Activated B cell treated with CpG ODN at 0.5 μM for 24 hours (primary cell): ENCODE measurements at regions not wholly inside any gene's neighbourhood (a gene's known extent, or its start where the extent isn't known, plus 50 kb on each side); places are given as distances from the start of the nearest gene placed in this dataset.

Source experiments
- ATAC-seq: fragments of 200-7000 bp; cut with Tn5 transposase; one replicate; pipeline ENCODE4 v1.10.0; 2021; ENCODE audit warnings: low read depth, mild to moderate bottlenecking, moderate library complexity
- CTCF ChIA-PET: fragments of 350-600 bp; sonication (Branson Sonifier 250); formaldehyde crosslinking; loops from one replicate; lab custom pipeline; 2021; ENCODE audit warnings: antibody characterized with exemption; lab: Charles Lee
- POLR2A ChIA-PET: fragments of 350-600 bp; sonication (Branson Sonifier 250); formaldehyde crosslinking; loops from one replicate; lab custom pipeline; 2021; ENCODE audit warnings: antibody characterized with exemption; lab: Charles Lee
- DNase-seq: peaks from one replicate; pipeline ENCODE4 v3.0.0; 2022
- H3K27ac Mint-ChIP-seq: one replicate; pipeline ENCODE4 v1.8.0; 2020; ENCODE audit warnings: mixed read lengths
- H3K27me3 Mint-ChIP-seq: one replicate; pipeline ENCODE4 v1.8.0; 2021; ENCODE audit warnings: mixed read lengths
- H3K36me3 Mint-ChIP-seq: one replicate; pipeline ENCODE4 v1.8.0; 2021; ENCODE audit warnings: low read depth, mixed read lengths
- H3K4me1 Mint-ChIP-seq: one replicate; pipeline ENCODE4 v1.8.0; 2021; ENCODE audit warnings: mixed read lengths
- H3K4me3 Mint-ChIP-seq: one replicate; pipeline ENCODE4 v1.8.0; 2020; ENCODE audit warnings: mild to moderate bottlenecking, mixed read lengths
- H3K9me3 Mint-ChIP-seq: one replicate; pipeline ENCODE4 v1.8.0; 2020; ENCODE audit warnings: mixed read lengths
- CTCF ChIP-seq: fragments of 200-600 bp; IDR thresholded peaks from one replicate; pipeline ENCODE4 v1.8.0; 2022; ENCODE audit warnings: antibody characterized with exemption, mild to moderate bottlenecking
- intact Hi-C: fragments of 100-400 bp; cut with micrococcal nuclease; formaldehyde crosslinking; loops from one replicate; pipeline ENCODE4 v1.15.1; 2024

GRCh38 chr7:46478046-46478445 is 557.0 kb upstream of the IGFBP3 start:
- no peaks in the 10 kb centered on the region for H3K27me3 Mint-ChIP-seq
- DNase-seq = no peak
- ChIA-PET POLR2A (no interaction called here), CTCF (no interaction called here)
- ATAC-seq = no peak
- H3K4me3 Mint-ChIP-seq = no peak overlapping the region
- peaks cover 7% of the 10 kb centered on the region for H3K9me3 Mint-ChIP-seq
- H3K4me1 Mint-ChIP-seq = no peaks in the 10 kb centered on the region
- no peak overlapping the region for H3K27ac Mint-ChIP-seq
- intact Hi-C loops = no loop called here
- TF ChIP-seq CTCF = no peak
- H3K36me3 Mint-ChIP-seq = no peaks in the 10 kb centered on the region

- H3K9me3 Mint-ChIP-seq = peaks cover 38% of the 10 kb centered on the region
- intact Hi-C loops = no loop called here
- no peaks in the 10 kb centered on the region for H3K4me1 Mint-ChIP-seq
- no peak for ATAC-seq
- no peaks in the 10 kb centered on the region for H3K27me3 Mint-ChIP-seq
- H3K27ac Mint-ChIP-seq = no peak overlapping the region
- H3K4me3 Mint-ChIP-seq = no peak overlapping the region
- ChIA-PET POLR2A (no interaction called here), CTCF (interaction anchor here (0.6 kb wide), 1 partner anchor 43 kb away, joined by 3 read pairs; no protein-coding TSS in a partner anchor)
- no peak for TF ChIP-seq CTCF
- DNase-seq = no peak
- H3K36me3 Mint-ChIP-seq = peaks cover 4% of the 10 kb centered on the region
Observed at GRCh38 chr7:46468753-46469356, 547.8 kb upstream of the IGFBP3 start.

GRCh38 chr7:46463170-46463569 is 542.1 kb upstream of the IGFBP3 start:
- peaks cover 2% of the 10 kb centered on the region for H3K36me3 Mint-ChIP-seq
- no peaks in the 10 kb centered on the region for H3K4me1 Mint-ChIP-seq
- CTCF ChIA-PET = no interaction called here
- H3K27ac Mint-ChIP-seq = no peak overlapping the region
- peaks cover 35% of the 10 kb centered on the region for H3K9me3 Mint-ChIP-seq
- H3K4me3 Mint-ChIP-seq = no peak overlapping the region
- no peaks in the 10 kb centered on the region for H3K27me3 Mint-ChIP-seq
- ATAC-seq (no peak), DNase-seq (no peak)
- POLR2A ChIA-PET = no interaction called here
- TF ChIP-seq CTCF = no peak
- intact Hi-C loops = no loop called here

- Mint-ChIP-seq H3K27ac (no peak overlapping the region), H3K36me3 (no peaks in the 10 kb centered on the region), H3K4me1 (no peaks in the 10 kb centered on the region), H3K9me3 (peaks cover 21% of the 10 kb centered on the region), H3K4me3 (no peak overlapping the region), H3K27me3 (no peaks in the 10 kb centered on the region)
- intact Hi-C loops = no loop called here
- POLR2A ChIA-PET = no interaction called here
- no peak for DNase-seq
- ATAC-seq = no peak
- no peak for TF ChIP-seq CTCF
- CTCF ChIA-PET = no interaction called here
Observed at GRCh38 chr7:46461334-46461777, 540.3 kb upstream of the IGFBP3 start.

GRCh38 chr7:46459942-46460341 is 538.9 kb upstream of the IGFBP3 start:
- Mint-ChIP-seq H3K4me3 (no peak overlapping the region), H3K4me1 (no peaks in the 10 kb centered on the region), H3K36me3 (no peaks in the 10 kb centered on the region), H3K27ac (no peak overlapping the region), H3K9me3 (peaks cover 24% of the 10 kb centered on the region), H3K27me3 (no peaks in the 10 kb centered on the region)
- DNase-seq = no peak
- TF ChIP-seq CTCF = no peak
- no peak for ATAC-seq
- ChIA-PET CTCF (no interaction called here), POLR2A (no interaction called here)
- intact Hi-C loops = no loop called here
